Neural progenitor cell (in vitro differentiated cells): ENCODE measurements at regions not wholly inside any gene's neighbourhood (a gene's known extent, or its start where the extent isn't known, plus 50 kb on each side); places are given as distances from the start of the nearest gene placed in this dataset.

Source experiments
- EZH2 ChIP-seq: fragments of 200-600 bp; sonication (generic); IDR thresholded peaks from 2 replicates; pipeline ENCODE4 v1.6.1; 2017; ENCODE audit warnings: antibody characterized with exemption, mild to moderate bottlenecking, moderate library complexity
- EZH2phosphoT487 ChIP-seq: fragments of 200-600 bp; sonication (generic); IDR thresholded peaks from 2 replicates; pipeline ENCODE4 v1.6.1; 2017; ENCODE audit warnings: antibody characterized with exemption
- TF ChIP-seq, protein P1 (sequence below): fragments of 200-600 bp; sonication (generic); IDR thresholded peaks from 2 replicates; pipeline ENCODE4 v1.5.1; 2017; ENCODE audit warnings: antibody characterized with exemption, mild to moderate bottlenecking

DNA sequence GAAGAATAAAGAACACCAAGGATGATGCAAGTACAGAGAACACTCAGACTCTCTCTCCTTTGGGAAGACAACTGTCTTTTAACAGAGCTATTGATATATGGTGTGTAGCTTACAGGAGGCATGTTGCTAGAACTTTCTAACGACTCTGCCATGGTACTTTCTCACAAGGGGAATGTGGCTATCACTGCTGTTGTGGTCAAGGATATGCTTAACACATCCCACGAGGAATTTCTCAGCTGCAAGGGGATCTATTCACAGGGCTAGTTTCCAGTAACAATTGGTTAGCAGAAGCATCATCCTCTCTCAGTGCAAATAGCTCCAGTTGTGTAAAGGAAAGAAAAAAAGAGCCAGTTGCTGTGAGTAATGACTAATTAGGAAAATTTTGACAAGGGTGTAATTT, 826.0 kb downstream of the SORCS1 start:
- TF ChIP-seq EZH2 = no peak
- TF ChIP-seq, protein P1, sequence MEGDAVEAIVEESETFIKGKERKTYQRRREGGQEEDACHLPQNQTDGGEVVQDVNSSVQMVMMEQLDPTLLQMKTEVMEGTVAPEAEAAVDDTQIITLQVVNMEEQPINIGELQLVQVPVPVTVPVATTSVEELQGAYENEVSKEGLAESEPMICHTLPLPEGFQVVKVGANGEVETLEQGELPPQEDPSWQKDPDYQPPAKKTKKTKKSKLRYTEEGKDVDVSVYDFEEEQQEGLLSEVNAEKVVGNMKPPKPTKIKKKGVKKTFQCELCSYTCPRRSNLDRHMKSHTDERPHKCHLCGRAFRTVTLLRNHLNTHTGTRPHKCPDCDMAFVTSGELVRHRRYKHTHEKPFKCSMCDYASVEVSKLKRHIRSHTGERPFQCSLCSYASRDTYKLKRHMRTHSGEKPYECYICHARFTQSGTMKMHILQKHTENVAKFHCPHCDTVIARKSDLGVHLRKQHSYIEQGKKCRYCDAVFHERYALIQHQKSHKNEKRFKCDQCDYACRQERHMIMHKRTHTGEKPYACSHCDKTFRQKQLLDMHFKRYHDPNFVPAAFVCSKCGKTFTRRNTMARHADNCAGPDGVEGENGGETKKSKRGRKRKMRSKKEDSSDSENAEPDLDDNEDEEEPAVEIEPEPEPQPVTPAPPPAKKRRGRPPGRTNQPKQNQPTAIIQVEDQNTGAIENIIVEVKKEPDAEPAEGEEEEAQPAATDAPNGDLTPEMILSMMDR = no peak
- TF ChIP-seq EZH2phosphoT487 = no peak
